ENCODE measurements at regions not wholly inside any gene's neighbourhood (a gene's known extent, or its start where the extent isn't known, plus 50 kb on each side); places are given as distances from the start of the nearest gene placed in this dataset.

DNA sequence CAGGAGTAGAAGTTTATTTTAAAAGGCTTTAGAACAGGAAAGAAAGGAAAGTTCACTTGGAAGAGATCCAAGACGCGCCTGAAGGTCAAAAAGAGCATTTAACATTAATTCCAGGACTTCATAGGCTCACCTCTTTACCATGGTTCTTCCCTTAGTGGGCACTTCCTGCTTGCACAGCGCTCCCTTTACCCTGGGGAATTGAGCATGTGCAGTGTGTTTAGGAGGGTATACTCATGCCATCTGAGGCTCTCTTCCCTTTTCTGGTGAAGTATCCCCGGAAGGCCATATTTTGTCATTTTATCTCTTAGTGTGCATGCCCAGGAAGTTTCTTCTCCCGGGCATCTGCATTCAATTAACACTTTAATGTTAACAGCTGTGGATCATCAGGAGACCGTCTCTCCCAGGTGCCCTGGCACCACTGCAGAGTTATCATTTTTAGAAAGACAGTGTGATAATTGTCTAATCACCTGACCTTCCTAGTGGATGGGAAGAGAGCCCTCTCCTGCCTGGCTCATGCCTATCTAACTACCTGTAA is 66.1 kb upstream of the ABCC4 start:
- TF ChIP-seq, protein P1, sequence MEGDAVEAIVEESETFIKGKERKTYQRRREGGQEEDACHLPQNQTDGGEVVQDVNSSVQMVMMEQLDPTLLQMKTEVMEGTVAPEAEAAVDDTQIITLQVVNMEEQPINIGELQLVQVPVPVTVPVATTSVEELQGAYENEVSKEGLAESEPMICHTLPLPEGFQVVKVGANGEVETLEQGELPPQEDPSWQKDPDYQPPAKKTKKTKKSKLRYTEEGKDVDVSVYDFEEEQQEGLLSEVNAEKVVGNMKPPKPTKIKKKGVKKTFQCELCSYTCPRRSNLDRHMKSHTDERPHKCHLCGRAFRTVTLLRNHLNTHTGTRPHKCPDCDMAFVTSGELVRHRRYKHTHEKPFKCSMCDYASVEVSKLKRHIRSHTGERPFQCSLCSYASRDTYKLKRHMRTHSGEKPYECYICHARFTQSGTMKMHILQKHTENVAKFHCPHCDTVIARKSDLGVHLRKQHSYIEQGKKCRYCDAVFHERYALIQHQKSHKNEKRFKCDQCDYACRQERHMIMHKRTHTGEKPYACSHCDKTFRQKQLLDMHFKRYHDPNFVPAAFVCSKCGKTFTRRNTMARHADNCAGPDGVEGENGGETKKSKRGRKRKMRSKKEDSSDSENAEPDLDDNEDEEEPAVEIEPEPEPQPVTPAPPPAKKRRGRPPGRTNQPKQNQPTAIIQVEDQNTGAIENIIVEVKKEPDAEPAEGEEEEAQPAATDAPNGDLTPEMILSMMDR (conservative IDR thresholded peaks at IDR 0.05 in 1 of 2, IDR thresholded peaks at IDR 0.05 in 1 of 2; ENCODE audit: low read depth in 1 of 2, low read length in 2 of 2) = no peak
- TF ChIP-seq EZH2 (IDR thresholded peaks at IDR 0.05; ENCODE audit: low read length, missing control alignments) = no peak
